HUDEP-2 (cell line): ENCODE measurements at regions not wholly inside any gene's neighbourhood (a gene's known extent, or its start where the extent isn't known, plus 50 kb on each side); places are given as distances from the start of the nearest gene placed in this dataset.

Experiments
- DNase-seq, 76 experiments: peaks; one replicate each; lab custom pipeline; 2025; ENCODE audit not compliant: unreplicated experiment in 76 of 76; lab: John Stamatoyannopoulos, UW

DNA sequence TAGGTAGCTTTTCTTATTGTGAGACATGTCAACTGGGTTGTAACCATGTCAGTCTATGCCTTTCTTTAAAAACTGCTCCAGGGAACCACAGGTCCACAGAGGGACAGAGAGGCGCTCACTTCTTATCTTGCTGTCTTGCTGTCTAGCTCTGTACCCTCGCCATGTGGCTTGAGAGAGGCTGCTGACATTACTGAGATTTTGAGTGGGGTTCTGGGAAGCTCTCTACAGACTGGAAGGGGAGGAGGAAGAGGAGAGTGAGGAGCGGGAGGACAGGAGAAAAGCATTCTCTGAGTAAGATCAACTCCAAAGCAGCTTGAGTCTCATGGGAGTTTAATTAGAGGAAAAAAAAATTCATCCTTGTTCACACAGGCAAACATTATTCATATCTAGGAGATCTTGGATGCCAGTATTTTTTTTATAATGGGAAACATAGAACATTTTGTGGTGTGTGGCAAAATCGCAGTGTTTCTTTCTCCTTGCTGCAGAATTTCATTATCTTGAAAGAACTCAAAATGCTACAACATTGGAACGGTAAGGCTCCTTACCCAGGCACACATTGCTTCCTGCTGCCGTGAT, 1037.0 kb upstream of the NR2F2 start:
- DNase-seq: no peak

DNA sequence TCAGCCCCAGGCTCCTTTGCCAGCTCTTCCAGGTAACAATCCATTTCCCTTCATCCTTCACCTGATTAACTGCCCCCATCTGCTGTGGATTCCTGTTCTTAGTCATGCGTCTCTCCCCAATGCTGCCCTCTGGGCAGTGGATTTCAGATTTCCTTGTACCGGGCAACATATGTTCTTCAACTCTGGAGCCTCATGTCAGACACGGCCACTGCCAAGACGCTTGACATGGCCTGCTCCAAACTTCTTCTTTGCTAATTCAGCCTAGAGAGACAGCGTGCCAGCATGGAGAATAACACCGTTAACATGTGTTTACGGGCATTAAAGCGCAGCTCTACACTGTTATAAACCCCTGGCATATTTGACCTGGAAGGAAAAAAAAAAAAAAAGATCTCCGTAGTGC, 1035.1 kb upstream of the NR2F2 start:
- DNase-seq: no peak

DNA sequence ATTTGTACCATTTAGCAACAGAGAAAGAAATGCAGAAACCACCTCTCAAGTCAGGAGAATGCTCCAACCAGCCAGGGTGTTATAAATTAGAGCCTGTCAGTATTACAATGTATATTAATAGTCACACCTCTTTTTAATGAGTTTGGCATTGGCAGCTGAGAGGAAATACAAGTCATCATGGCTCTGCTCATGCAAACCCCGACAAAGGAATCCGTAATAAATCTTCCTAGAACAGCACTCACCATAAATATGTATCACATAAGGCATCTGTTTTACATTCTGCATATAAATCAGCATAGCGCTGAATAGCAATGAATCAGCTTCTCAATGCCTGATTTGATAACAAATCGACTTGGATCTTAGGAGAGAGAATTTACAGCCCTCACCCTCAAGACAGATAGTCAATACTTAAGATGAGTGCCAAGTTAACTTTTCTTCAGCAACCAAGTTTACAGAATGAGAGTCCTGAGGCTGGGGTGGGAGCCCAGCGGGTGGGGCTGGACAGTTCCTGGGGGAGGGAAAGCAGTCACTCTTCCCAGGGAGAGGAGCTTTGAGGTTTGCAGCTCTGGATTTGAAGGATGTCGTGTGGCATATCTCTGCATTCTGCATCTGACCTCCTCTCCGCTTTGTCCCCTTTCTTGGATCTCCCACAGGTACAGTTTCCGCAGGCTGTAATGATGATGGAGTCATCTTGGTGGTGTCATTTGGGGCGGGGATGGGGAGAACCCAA, 1034.4 kb upstream of the NR2F2 start:
- DNase-seq: no peak

DNA sequence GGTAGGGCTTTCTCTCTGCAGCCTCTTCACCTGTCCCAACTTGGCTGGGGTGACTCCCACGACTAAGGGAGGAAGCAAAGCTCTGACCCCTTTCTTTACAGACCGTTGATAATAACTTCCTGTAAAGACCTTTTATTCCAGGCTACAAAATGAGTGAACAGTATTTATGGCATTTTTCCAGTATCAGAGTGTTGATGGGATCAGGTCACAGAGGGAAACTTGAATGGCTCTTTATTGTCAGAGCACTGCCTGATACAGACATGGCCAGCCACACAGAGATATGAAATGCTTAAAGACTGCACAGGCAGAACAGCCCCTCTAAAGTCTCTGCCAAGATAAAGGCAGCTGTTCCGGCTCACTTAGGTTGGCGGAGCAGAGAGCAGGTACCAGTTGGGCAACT, 1033.9 kb upstream of the NR2F2 start:
- DNase-seq: no peak

DNA sequence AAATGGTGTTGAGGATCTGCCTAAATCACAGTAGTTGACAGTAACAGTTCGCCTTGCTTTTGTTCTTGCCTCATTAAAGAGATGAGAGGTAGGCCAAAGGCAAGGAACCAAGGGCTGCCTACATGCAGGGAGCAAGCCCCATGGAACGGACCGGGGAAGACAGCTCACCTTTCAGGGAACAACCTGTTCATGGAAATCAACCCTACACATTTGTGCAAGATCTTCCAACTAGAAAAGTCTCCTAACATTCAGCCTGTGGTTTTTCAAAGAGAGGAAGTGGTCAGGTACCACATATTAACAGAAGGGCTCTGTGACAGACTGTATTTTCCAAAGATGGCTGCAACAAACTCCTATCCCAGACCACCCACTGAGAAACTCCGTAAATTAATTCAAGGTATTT, 1031.8 kb upstream of the NR2F2 start:
- DNase-seq: no peak

DNA sequence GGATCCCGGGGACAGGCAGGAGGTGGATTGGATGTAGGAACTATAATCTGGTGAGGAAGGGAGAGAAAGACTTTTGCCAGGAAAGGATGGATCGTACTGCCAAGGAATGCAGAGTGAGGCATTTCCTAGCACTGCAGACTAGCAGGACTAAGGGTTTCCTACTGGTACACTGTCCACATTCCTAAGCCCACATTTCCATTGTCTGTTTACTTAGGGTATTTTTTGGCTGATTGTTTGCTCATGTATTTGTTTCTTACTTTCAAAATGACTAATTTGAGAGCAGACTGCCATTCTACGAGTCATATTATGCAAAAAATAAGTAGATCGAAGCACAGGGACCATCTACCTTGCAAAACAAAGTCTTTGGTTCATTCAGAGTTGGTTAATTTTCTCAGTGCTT, 1029.5 kb upstream of the NR2F2 start:
- no peak for DNase-seq

DNA sequence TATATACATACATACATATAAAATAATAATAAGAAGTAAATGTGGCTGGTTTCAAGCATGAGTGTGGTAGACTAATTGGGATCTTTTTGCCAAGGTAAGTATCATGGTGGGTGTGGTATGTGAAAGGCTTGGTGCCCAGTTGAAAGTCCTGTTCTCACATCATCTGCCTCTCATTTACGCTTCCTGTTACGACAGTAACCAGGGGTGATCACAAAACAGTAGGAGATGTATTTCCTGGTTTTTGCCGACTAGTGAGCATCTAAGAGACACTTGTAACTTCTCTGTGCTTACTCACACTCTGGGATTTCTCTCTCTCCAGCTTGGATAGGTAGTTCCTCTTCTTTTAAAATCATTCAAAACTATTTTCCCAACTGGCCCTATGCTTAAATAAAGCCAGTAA, 1028.3 kb upstream of the NR2F2 start:
- DNase-seq: no peak

DNA sequence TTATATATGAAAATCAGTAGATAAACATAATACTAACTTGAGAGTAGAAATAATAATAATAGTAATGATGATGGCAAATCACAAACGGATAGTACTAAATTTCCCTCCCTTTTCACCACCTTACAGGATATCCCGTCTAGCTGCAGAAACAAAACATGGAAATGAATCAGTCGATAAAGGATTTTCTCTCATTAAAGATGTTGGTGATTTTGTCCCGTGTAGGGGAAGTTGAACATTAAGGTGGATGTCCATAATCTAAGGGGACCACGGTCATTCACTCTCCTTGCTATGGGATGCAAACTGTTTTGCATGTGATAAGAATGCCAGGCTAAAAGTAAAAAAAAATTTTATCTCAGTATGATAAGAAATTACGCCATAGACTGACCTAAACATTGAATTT, 1027.7 kb upstream of the NR2F2 start:
- no peak for DNase-seq

DNA sequence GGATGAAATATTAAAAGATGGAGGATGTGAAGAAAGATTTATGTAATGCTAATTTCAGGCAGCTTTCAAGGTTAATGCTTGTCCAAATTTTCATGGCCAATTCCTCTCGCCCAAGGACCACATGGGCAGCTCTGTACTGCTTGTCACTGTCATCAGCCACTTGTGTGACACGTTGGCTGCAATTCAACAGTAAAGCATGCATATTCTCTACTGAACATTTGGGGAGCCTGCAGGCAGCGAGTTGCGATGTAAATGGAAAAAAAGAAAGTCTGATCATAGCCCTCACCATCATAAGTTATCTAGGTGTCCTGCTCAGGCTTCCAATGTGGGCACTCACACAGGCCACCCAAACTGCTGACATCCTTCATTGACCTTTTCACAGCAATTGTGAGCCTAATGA, 1026.8 kb upstream of the NR2F2 start:
- DNase-seq: no peak

DNA sequence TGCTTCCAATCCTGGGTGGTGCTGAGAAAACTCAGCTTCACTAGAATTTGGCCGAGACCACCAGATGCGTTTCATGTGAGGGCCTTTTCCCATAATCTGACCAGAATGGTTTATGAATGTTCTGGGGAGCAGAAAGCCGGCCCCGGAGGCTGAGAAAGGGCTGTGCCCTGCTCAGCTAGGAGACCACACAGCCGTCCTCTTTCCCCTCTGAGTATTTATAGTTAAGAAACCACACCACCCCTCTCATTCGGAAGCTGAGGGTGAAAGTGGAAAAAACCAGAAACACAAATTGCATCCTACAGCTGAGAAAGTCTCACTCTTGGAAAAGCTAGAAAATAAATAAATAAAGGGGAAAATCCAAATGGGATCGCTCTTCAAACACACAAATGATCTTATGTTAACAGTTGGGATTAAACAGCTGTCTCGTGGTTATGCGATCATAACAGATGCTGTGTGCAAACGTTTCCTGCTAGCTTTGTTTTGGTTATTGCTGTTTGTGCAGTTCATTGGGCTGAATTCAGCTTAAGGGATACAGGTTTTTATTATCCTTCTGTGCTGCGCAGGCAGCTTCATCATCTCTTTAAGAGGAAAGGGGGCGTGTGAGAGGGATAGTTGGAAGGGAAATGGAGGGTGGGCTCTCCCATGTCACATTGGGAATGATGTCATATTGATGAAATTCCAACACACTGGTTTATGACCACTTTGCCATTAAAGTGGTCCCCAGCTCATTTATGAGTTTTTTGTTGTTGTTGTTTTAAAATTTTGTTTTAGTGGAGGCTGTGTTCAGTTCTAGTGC, 1026.2 kb upstream of the NR2F2 start:
- no peak for DNase-seq

DNA sequence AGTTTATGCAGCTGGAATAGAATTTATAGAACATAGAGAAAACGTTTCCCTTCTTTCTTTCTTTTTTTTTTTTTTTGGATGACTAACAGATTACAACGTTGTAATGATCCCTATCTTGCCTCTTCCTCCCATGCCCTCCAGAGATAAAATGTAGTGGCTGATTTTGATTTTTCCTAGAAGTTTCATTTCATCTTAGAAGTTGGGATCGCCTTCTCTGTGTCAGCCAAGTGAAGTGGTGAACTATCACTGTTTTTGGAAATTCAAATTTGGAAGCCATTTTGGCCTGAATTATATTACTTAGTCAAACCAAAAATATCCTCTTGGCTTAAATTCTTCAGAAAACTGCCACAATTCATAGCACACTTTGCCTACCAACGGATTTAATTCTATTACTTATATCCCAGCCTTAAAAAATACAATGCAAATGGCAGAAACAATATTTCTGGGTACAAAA, 1025.5 kb upstream of the NR2F2 start:
- no peak for DNase-seq

DNA sequence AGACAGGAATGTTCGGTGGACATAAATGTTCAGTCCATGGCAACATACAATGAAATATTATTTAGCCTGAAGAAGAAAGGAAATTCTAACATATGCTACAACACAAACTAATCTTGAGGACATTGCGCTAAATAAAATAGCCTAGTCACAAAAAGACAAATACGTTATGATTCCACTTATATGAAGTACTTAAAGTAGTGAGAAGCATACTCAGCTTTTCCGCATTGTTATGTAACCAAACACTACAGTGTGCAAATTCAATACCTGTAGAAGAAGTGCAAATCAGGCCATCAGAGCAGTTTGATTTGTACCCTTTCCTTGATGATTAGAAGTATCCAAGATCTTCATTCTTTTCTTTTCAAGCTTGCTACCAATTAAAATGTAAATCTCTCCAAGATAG, 1023.4 kb upstream of the NR2F2 start:
- no peak for DNase-seq

DNA sequence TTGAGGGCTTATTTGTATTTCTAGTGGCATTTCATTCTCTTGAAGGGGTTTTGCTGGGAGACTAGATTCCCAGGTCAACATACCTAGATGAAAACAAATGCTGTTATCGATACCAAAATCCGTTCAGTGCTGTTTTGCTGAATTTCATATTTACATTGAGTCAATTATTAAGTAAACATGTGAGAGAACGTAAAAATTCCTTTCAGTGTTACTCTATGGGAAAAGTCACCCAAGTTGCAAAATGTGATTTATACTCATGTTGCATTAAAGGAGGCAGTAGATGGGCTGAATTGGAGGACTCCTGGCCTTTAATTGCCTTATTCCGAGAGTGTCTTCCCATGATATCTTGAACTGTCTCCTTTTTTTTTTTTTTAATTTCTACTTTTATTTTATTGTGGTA, 1011.3 kb upstream of the NR2F2 start:
- DNase-seq: no peak

DNA sequence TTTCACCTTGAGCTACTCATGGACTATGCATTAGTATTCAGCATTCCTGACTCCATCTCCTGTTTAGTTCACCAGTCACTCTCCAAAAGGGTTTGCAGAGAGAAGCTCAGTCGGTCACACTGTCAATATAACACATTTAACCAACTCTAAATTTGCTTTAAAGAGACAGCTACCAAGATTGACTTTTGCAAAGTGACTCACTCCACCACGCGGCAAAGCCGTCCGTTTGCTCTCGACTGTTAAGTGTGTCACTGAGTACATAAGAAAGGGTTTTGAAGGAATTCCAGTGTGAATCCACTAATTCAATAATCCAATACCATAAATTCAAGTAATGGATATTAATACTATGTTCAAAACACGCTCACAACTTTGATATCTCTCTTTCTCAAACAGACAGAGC, 1006.7 kb upstream of the NR2F2 start:
- no peak for DNase-seq

DNA sequence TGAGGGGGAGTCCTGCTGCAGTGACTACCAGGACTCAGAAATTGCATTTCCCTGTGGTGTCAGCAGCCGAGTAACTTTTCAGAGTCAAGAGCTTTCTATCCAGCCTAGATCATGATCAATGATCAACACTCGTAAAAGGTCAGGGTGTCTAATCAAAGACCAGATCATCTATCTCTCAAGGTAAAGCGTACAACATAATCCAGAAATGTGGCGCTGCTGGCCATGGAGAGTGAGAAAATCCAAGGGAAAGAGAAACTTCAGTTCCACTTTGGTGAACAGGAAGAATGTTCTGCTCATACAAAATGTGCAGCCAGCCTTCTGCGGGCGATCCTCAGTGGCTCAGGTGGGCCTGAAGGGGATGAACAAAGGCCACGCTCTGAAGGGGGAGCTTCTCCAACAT, 1005.8 kb upstream of the NR2F2 start:
- DNase-seq: no peak

DNA sequence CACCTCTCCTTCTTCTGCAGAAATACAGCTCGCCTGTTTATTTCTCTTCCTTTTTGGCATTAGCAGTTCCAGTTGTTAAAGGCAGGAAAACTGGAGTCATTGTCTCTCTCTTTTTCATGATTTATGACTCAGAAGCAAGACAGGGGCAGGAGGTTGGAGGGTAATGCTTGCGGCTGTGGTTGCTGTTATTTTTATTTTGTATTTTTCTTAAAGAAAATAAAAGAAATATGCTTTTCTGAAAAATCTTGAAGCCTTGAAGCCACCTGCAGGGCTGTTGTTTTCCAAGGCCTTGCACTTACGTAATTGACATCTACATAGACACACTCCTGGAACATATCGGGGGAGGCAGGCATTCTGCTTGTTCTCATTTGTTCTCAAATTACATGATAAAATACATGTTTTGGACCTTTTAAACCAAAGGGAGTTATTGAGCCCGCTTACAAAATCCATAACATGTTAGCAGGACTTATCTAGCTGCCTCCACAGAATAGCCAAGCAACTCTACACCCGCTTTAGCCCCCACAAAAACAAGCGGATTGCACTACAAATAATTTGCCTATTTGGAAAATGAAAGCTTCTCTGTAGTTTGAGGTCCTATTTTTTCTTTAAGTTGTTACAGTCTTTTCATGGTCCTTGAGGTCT, 1004.6 kb upstream of the NR2F2 start:
- DNase-seq: no peak

DNA sequence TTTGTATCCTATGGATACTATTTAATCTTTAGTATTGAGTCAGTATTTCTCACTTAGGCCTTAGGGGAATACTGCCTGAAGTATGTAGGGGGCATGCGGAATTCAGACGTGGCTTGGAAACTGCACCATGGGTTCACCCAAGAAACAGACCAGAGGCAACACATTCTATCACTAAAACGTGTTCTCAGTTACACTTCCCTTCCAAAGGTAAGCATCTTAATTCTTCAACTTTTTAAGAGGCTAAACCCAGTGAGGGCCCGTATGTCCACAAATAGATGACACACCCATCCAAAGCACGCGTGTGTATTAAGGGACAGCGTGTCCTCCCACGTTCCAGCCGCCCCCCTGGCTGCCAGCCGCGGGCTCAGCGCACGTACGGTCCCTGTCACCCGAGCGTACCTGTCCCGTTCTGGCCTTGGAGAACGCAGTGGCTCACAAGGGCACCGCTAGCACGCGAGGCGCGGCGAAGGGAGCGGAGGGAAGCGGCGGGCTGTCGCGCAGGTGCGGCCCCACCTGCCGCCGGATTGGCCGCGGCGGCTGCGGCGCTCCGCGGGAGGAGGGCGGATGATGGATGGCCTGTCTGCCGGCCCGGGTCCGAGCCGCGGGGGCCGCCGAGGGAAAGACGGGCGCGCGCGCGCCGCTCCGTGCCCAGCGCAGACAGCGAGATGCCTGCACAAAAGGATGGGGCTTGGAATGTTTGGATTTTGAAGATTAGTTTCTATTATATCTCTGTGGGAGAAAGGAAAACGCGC, 1003.9 kb upstream of the NR2F2 start:
- no peak for DNase-seq

DNA sequence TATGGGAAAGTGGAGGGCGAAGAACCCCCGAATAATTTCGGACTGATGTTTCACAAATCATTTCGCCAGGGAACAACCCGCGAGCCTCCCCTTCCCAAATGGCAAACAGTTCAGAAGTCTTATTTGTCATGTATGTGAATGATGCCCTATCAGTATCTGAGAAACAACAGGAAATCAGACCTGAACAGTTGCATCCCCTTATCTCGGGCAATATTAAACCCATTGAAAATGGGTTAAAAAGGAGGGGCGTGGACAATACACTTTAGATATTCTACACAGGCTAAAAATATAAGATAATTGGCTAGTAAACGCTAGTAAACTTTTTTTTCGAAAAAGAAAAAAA, 1003.3 kb upstream of the NR2F2 start:
- DNase-seq: no peak

DNA sequence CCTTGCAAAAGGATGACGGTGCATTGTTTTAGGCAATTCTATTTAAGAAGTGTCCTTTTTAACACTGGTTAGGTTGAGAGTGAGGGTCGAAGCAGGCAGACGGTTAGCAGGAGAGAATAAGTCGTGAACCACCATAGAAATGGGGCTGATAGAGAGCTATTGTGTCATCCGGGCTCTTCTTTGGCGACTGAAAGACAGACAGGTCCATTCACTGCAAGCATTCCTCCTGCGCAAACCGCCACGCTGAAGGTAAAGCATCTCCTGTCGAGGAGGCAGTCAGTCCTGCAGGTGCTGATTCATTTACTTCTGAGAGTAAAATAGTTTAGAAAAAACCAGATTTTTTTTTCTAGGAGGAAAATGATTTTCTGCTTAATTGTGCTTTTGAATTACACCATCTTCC, 1002.8 kb upstream of the NR2F2 start:
- DNase-seq: no peak

DNA sequence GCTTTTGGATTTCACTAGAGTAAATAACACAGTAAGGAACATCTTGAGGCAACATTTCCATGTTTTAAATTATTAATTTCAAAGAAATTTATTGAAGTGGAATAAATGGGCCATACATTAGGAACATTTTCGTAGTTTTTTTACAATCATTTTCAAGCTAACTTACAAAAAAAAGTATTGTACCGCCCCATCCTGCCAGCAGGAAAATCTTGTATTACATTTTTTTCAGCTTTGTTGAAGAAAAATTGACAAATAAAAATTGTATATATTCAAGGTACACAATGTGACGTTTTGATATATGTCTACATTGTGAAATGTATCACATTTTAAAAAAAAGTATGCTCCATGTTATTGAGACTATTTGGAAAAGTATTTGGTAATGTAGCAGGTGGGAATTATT, 1001.9 kb upstream of the NR2F2 start:
- no peak for DNase-seq

DNA sequence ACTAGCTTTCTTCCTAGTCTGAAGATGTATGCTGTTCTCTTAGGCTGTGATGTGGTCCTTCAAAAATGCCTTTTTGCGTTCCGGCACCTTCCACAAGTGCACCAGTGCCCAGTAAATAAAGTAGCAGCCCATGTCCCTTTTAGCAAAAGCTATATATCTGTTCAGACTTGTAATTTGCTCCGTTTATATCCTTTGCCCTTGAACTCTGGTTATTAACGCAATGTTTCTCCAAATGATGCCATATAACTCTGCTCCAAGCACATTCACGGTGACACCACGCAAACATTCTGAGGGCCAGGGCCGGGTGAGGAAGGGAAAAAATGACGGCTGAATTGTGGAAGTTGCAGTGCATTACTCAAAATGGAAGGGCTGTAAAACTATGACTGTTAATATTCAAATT, 1001.1 kb upstream of the NR2F2 start:
- no peak for DNase-seq
